Esophagus muscularis mucosa (tissue), 4 donors: ENCODE measurements at regions not wholly inside any gene's neighbourhood (a gene's known extent, or its start where the extent isn't known, plus 50 kb on each side); places are given as distances from the start of the nearest gene placed in this dataset.

Experiments used
- DNase-seq: peaks from one replicate; pipeline ENCODE4 v3.0.0-alpha.2; 2017; ENCODE audit errors: extremely low spot score
- H3K27ac ChIP-seq, 4 donors: fragments of 200-600 bp; sonication (generic); replicated peaks in 1 of 4; 1 replicate in 3 of 4; 2 replicates in 1 of 4; pipeline ENCODE4 v1.5.1; 2016 to 2019; ENCODE audit warnings: mild to moderate bottlenecking in 1 of 4
- H3K27me3 ChIP-seq, 4 donors: fragments of 200-600 bp; sonication (generic); one replicate each; pipeline versions ENCODE4 v1.5.1 to v1.6.0; 2016 to 2019
- H3K36me3 ChIP-seq, 4 donors: fragments of 200-600 bp; sonication (generic); one replicate each; pipeline ENCODE4 v1.5.1; 2016 to 2019
- H3K4me1 ChIP-seq, 4 donors: fragments of 200-600 bp; sonication (generic); one replicate each; pipeline ENCODE4 v1.5.1; 2016 to 2019
- H3K4me3 ChIP-seq, 4 donors: fragments of 200-600 bp; sonication (generic); 1 replicate in 2 of 4; 2 replicates in 2 of 4; pipeline ENCODE4 v1.5.1; 2016 to 2019; ENCODE audit warnings: mild to moderate bottlenecking in 4 of 4, moderate library complexity in 1 of 4
- H3K9me3 ChIP-seq, 4 donors: fragments of 200-600 bp; sonication (generic); 1 replicate in 3 of 4; 2 replicates in 1 of 4; pipeline ENCODE4 v1.5.1; 2016 to 2019
- CTCF ChIP-seq, 3 experiments: fragments of 200-600 bp in 2 of 3; fragments of 450-650 bp in 1 of 3; sonication (generic) in 2 of 3; IDR thresholded peaks; one replicate each; pipeline ENCODE4 v1.5.1; 2017 to 2019; ENCODE audit warnings: antibody characterized with exemption in 3 of 3, mild to moderate bottlenecking in 2 of 3, moderate library complexity in 1 of 3
- EP300 ChIP-seq: sonication (generic); formaldehyde crosslinking; IDR thresholded peaks from one replicate; pipeline ENCODE4 v1.6.1; 2017; ENCODE audit warnings: antibody characterized with exemption
- POLR2A ChIP-seq: fragments of 450-650 bp; IDR thresholded peaks from one replicate; pipeline ENCODE4 v1.6.1; 2017; ENCODE audit warnings: antibody characterized with exemption, moderate library complexity, mild to moderate bottlenecking, low read depth
- POLR2AphosphoS5 ChIP-seq, 2 donors: sonication (generic); formaldehyde crosslinking; IDR thresholded peaks; one replicate each; pipeline ENCODE4 v1.6.1; 2017; ENCODE audit warnings: antibody characterized with exemption in 2 of 2
- WGBS: methylation state at CpG from one replicate; pipeline ENCODE4 v1.1.5; 2018; 5-methylcytosine and 5-hydroxymethylcytosine counted together
- intact Hi-C: fragments of 100-400 bp; cut with DNase I; formaldehyde crosslinking; loops from one replicate; pipeline ENCODE4 v1.15.1; 2023

- no peak for DNase-seq
- no peaks in the 10 kb centered on the region for H3K9me3 ChIP-seq
- intact Hi-C loops, result no loop called here
- H3K4me3 ChIP-seq, result no peak overlapping the region
- TF ChIP-seq POLR2A (no peak), CTCF (IDR thresholded peaks at IDR 0.05) (no peak)
- peaks cover 0 to 3% (median 0%) of the 10 kb centered on the region in 4 donors for H3K4me1 ChIP-seq
- H3K27me3 ChIP-seq, result no peaks in the 10 kb centered on the region
- 36% methylated on average over 7 of the region's 7 CpGs for WGBS
- H3K27ac ChIP-seq, result no peak overlapping the region
- no peaks in the 10 kb centered on the region for H3K36me3 ChIP-seq
Measured at GRCh38 chr12:47576289-47576945, 129.4 kb downstream of the RPAP3 start.

GRCh38 chr12:47574252-47575021 is 131.4 kb downstream of the RPAP3 start:
- WGBS, result 93% methylated on average over 1 of the region's 1 CpG
- DNase-seq, result no peak
- Histone ChIP-seq H3K4me3 (no peak overlapping the region), H3K4me1 (peaks cover 0 to 3% (median 0%) of the 10 kb centered on the region in 4 donors), H3K9me3 (no peaks in the 10 kb centered on the region), H3K27me3 (no peaks in the 10 kb centered on the region), H3K36me3 (no peaks in the 10 kb centered on the region), H3K27ac (no peak overlapping the region)
- intact Hi-C loops, result no loop called here
- TF ChIP-seq CTCF (IDR thresholded peaks at IDR 0.05), result no peak
- TF ChIP-seq EP300, result no peak
- TF ChIP-seq POLR2AphosphoS5 (IDR thresholded peaks at IDR 0.05), result no peak
- no peak for TF ChIP-seq POLR2A

GRCh38 chr12:47573146-47573659 is 132.6 kb downstream of the RPAP3 start:
- peak; percentile 62 for DNase-seq
- H3K27me3 ChIP-seq, result no peaks in the 10 kb centered on the region
- WGBS, result 92% methylated on average over 1 of the region's 1 CpG
- H3K4me3 ChIP-seq, result no peak overlapping the region
- intact Hi-C loops, result no loop called here
- H3K9me3 ChIP-seq, result no peaks in the 10 kb centered on the region
- no peak for TF ChIP-seq EP300
- no peaks in the 10 kb centered on the region for H3K36me3 ChIP-seq
- H3K27ac ChIP-seq, result no peak overlapping the region
- peaks cover 0 to 3% (median 0%) of the 10 kb centered on the region in 4 donors for H3K4me1 ChIP-seq

- Histone ChIP-seq H3K36me3 (no peaks in the 10 kb centered on the region), H3K9me3 (no peaks in the 10 kb centered on the region), H3K27ac (no peak overlapping the region), H3K4me3 (no peak overlapping the region), H3K4me1 (no peaks in the 10 kb centered on the region), H3K27me3 (no peaks in the 10 kb centered on the region)
- intact Hi-C loops, result no loop called here
- DNase-seq, result peak; percentile 64
- whole genome bisulfite sequencing, result 64% methylated on average over 3 of the region's 3 CpGs
- TF ChIP-seq EP300 (no peak), POLR2AphosphoS5 (IDR thresholded peaks at IDR 0.05) (no peak)
Measured at GRCh38 chr12:47570151-47570550, 135.7 kb downstream of the RPAP3 start.

GRCh38 chr12:47562201-47562600 is 143.6 kb downstream of the RPAP3 start:
- intact Hi-C loops, result no loop called here
- no peaks in the 10 kb centered on the region for H3K36me3 ChIP-seq
- 82% methylated on average over 3 of the region's 3 CpGs for WGBS
- no peaks in the 10 kb centered on the region for H3K9me3 ChIP-seq
- H3K4me3 ChIP-seq, result no peak overlapping the region
- TF ChIP-seq POLR2AphosphoS5 (IDR thresholded peaks at IDR 0.05), result no peak
- no peak for TF ChIP-seq POLR2A
- TF ChIP-seq CTCF (IDR thresholded peaks at IDR 0.05), result no peak
- no peak for TF ChIP-seq EP300
- H3K27me3 ChIP-seq, result no peaks in the 10 kb centered on the region
- no peaks in the 10 kb centered on the region for H3K4me1 ChIP-seq
- no peak overlapping the region for H3K27ac ChIP-seq
- no peak for DNase-seq
